SK-N-SH (cell line): ENCODE measurements at regions not wholly inside any gene's neighbourhood (a gene's known extent, or its start where the extent isn't known, plus 50 kb on each side); places are given as distances from the start of the nearest gene placed in this dataset.

Experiments used
- CTCF ChIA-PET: fragments of 300-600, 350-600 bp; formaldehyde crosslinking; extraction: SDS; loops from one replicate; lab custom pipeline; 2021; lab: Yijun Ruan, JAX
- POLR2A ChIA-PET: fragments of 350-600 bp; sonication (Branson Sonifier 250); formaldehyde crosslinking; extraction: SDS; loops from one replicate; lab custom pipeline; 2020; ENCODE audit warnings: antibody characterized with exemption, inconsistent platforms; lab: Yijun Ruan, JAX
- DNase-seq: peaks from one replicate; pipeline ENCODE4 v3.0.0; 2012
- H2AFZ ChIP-seq: fragments of 200-600 bp; sonication (generic); 2 replicates; pipeline ENCODE4 v1.8.1; 2016; ENCODE audit warnings: antibody characterized with exemption, mild to moderate bottlenecking, low read depth
- H3F3A ChIP-seq: fragments of 200-600 bp; sonication (generic); replicated peaks from 2 replicates; pipeline ENCODE3; 2016; ENCODE audit warnings: antibody characterized with exemption, mild to moderate bottlenecking; ENCODE audit not compliant: insufficient read depth
- H3K27ac ChIP-seq, 2 experiments: fragments of 200-500 bp in 1 of 2; fragments of 200-600 bp in 1 of 2; sonication (Bioruptor generic) in 1 of 2; sonication (generic), shearing (Covaris generic) in 1 of 2; 2 replicates each; pipeline versions ENCODE4 v1.5.1 to v1.6.1; 2014 to 2016; ENCODE audit warnings: low read depth in 2 of 2, inconsistent platforms in 1 of 2, low read length in 1 of 2, mild to moderate bottlenecking in 1 of 2, mixed read lengths in 1 of 2
- H3K27me3 ChIP-seq: fragments of 200-600 bp; sonication (generic), shearing (Covaris generic); 2 replicates; pipeline ENCODE4 v1.6.1; 2016; ENCODE audit warnings: mixed run types; ENCODE audit not compliant: insufficient read depth
- H3K36me3 ChIP-seq, 2 experiments: fragments of 200-500 bp in 1 of 2; fragments of 200-600 bp in 1 of 2; sonication (Bioruptor generic) in 1 of 2; sonication (generic) in 1 of 2; replicated peaks in 1 of 2; 2 replicates each; pipeline versions ENCODE3 to v1.5.1; 2014 to 2016; ENCODE audit warnings: low read length in 1 of 2, mild to moderate bottlenecking in 1 of 2; ENCODE audit not compliant: insufficient read depth in 2 of 2, control insufficient read depth in 1 of 2
- H3K4me1 ChIP-seq, 2 experiments: fragments of 200-500 bp in 1 of 2; fragments of 200-600 bp in 1 of 2; sonication (Bioruptor generic) in 1 of 2; sonication (generic), shearing (Covaris generic) in 1 of 2; 2 replicates each; pipeline versions ENCODE4 v1.5.1 to v1.6.1; 2014 to 2016; ENCODE audit warnings: low read depth in 1 of 2, low read length in 1 of 2, mixed run types in 1 of 2; ENCODE audit not compliant: insufficient read depth in 2 of 2, control insufficient read depth in 1 of 2
- H3K4me2 ChIP-seq: fragments of 200-600 bp; sonication (generic), shearing (Covaris generic); 2 replicates; pipeline ENCODE4 v1.6.1; 2017; ENCODE audit warnings: mixed run types
- H3K4me3 ChIP-seq, 2 experiments: fragments of 200-500 bp in 1 of 2; fragments of 200-600 bp in 1 of 2; sonication (Bioruptor generic) in 1 of 2; sonication (generic), shearing (Covaris generic) in 1 of 2; 2 replicates each; pipeline versions ENCODE4 v1.5.1 to v1.8.1; 2014 to 2016; ENCODE audit warnings: low read depth in 2 of 2, inconsistent platforms in 1 of 2, low read length in 1 of 2, mild to moderate bottlenecking in 1 of 2, mixed read lengths in 1 of 2, moderate library complexity in 1 of 2
- H3K79me2 ChIP-seq: fragments of 200-600 bp; sonication (generic); 2 replicates; pipeline ENCODE4 v1.8.1; 2017; ENCODE audit warnings: mild to moderate bottlenecking; ENCODE audit not compliant: insufficient read depth
- H3K9ac ChIP-seq: fragments of 200-600 bp; sonication (generic); 2 replicates; pipeline ENCODE4 v1.6.1; 2017; ENCODE audit warnings: mixed run types
- H3K9me2 ChIP-seq: fragments of 200-600 bp; sonication (generic); 2 replicates; pipeline ENCODE4 v1.6.1; 2017; ENCODE audit warnings: mixed run types
- H3K9me3 ChIP-seq: fragments of 200-600 bp; sonication (generic); 2 replicates; pipeline ENCODE4 v1.6.1; 2017; ENCODE audit warnings: mixed run types, mild to moderate bottlenecking, moderate library complexity
- H4K20me1 ChIP-seq: fragments of 200-600 bp; sonication (generic); 2 replicates; pipeline ENCODE4 v1.6.1; 2017; ENCODE audit warnings: mild to moderate bottlenecking, mixed run types; ENCODE audit not compliant: insufficient read depth
- CHD2 ChIP-seq: fragments of 150-350 bp; IDR thresholded peaks from 2 replicates; pipeline ENCODE4 v1.6.1; 2018; ENCODE audit warnings: low read length; ENCODE audit not compliant: partially characterized antibody
- EP300 ChIP-seq, 2 experiments: IDR thresholded peaks; 2 replicates each; pipeline versions ENCODE4 v1.4.0 to v1.6.1; 2012; ENCODE audit warnings: borderline replicate concordance in 1 of 2, low read depth in 1 of 2, low read length in 1 of 2
- FOSL2 ChIP-seq: IDR thresholded peaks from 2 replicates; pipeline ENCODE4 v1.4.0; 2012; ENCODE audit warnings: low read depth, mild to moderate bottlenecking, moderate library complexity, borderline replicate concordance
- FOXJ3 ChIP-seq: sonication (generic); formaldehyde crosslinking; IDR thresholded peaks from 2 replicates; pipeline ENCODE4 v1.5.1; 2020; ENCODE audit warnings: mild to moderate bottlenecking, missing genetic modification reagents
- GABPA ChIP-seq: IDR thresholded peaks from 2 replicates; pipeline ENCODE4 v1.4.0; 2012; ENCODE audit warnings: low read depth, mild to moderate bottlenecking
- GATA2 ChIP-seq: sonication (generic); formaldehyde crosslinking; IDR thresholded peaks from 2 replicates; pipeline ENCODE4 v1.5.0; 2020; ENCODE audit warnings: mild to moderate bottlenecking, missing genetic modification reagents
- NFIC ChIP-seq: IDR thresholded peaks from 2 replicates; pipeline ENCODE4 v1.4.0; 2012; ENCODE audit warnings: borderline replicate concordance
- NRF1 ChIP-seq: IDR thresholded peaks from 2 replicates; pipeline ENCODE4 v1.6.1; 2012; ENCODE audit warnings: low read depth, mild to moderate bottlenecking, low read length
- POLR2AphosphoS5 ChIP-seq: IDR thresholded peaks from 2 replicates; pipeline ENCODE4 v1.6.1; 2012; ENCODE audit warnings: low read depth, low read length
- RAD21 ChIP-seq: IDR thresholded peaks from 2 replicates; pipeline ENCODE4 v1.6.1; 2012; ENCODE audit warnings: mild to moderate bottlenecking, low read length
- RFX5 ChIP-seq: IDR thresholded peaks from 2 replicates; pipeline ENCODE4 v1.6.1; 2012; ENCODE audit warnings: mild to moderate bottlenecking, improper control_type of control experiment, low read length
- RXRA ChIP-seq: IDR thresholded peaks from 2 replicates; pipeline ENCODE4 v1.4.0; 2012; ENCODE audit warnings: low read depth, mild to moderate bottlenecking, borderline replicate concordance
- SMC3 ChIP-seq: IDR thresholded peaks from 2 replicates; pipeline ENCODE4 v1.6.1; 2012; ENCODE audit warnings: low read depth, low read length, improper control_type of control experiment
- TAF1 ChIP-seq: IDR thresholded peaks from 2 replicates; pipeline ENCODE4 v1.6.1; 2012; ENCODE audit warnings: low read depth, mild to moderate bottlenecking, low read length, moderate library complexity, borderline replicate concordance
- TEAD4 ChIP-seq: IDR thresholded peaks from 2 replicates; pipeline ENCODE4 v1.4.0; 2012; ENCODE audit warnings: mild to moderate bottlenecking, borderline replicate concordance; ENCODE audit not compliant: insufficient read depth
- YY1 ChIP-seq: IDR thresholded peaks from 2 replicates; pipeline ENCODE4 v1.4.0; 2012; ENCODE audit warnings: low read depth, mild to moderate bottlenecking
- WGBS: methylation state at CpG from one replicate; pipeline ENCODE4 v1.1.6; 2017; ENCODE audit warnings: low lambda C conversion rate; 5-methylcytosine and 5-hydroxymethylcytosine counted together
- TF ChIP-seq, protein P1 (sequence below): IDR thresholded peaks from 2 replicates; pipeline ENCODE4 v1.4.0; 2012; ENCODE audit warnings: low read depth
- TF ChIP-seq, protein P2 (sequence below): IDR thresholded peaks from 2 replicates; pipeline ENCODE4 v1.4.0; 2012; ENCODE audit warnings: low read depth, borderline replicate concordance
- TF ChIP-seq, protein P3 (sequence below): fragments of 200-600 bp; sonication (generic); IDR thresholded peaks from 2 replicates; pipeline ENCODE4 v1.6.1; 2017; ENCODE audit warnings: antibody characterized with exemption, mild to moderate bottlenecking, moderate library complexity

DNA sequence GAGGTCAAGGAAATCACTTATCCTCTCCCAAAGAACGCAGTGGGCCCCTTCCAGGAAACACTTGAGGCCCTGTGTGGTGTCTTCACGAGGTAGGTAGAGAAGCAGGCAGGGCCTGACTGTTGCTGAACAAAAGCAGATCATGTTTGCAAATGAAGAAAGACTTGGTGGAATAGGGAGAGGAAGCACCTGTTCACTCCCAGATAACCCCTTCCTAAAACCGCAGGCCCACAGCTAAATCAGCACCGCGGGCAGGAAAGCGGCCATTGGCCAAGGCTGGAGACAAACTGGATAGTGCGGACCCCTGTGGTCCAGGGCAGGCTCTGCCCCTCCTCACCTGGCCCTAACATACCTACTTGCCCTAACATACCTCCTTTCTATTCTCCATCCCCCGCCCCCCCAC, 64.9 kb upstream of the KLHL29 start:
- no peaks in the 10 kb centered on the region for H3K9me3 ChIP-seq

DNA sequence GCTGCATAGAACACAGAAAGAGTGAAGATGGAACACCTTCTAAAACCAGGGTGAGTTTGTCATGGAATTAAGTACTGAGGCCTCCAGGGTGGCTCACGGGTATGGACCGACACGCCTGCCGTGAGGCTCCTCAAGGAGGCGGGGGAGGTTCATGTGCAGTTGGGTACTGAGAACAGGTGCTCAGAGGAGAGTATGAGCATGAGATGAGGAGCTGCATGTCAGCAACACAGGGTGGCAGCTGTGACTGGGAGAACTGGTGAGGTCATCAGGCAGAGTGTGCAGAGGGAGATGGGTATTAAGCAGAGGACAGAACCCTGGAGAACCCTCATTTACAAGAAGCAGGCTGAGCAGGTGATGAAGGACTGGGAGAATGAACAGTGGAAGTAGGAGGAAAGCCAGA, 63.2 kb upstream of the KLHL29 start:
- Histone ChIP-seq H3K9ac (no peak overlapping the region), H3F3A (no peaks in the 10 kb centered on the region), H3K4me2 (no peak overlapping the region), H3K36me3 (no peaks in the 10 kb centered on the region), H3K9me2 (no peaks in the 10 kb centered on the region), H3K27me3 (peaks cover 4% of the 10 kb centered on the region; the same call in 1 of the 2 replicates), H3K4me1 (no peaks in the 10 kb centered on the region; a peak in 1 of 4 replicates), H3K27ac (no peak overlapping the region), H3K79me2 (no peaks in the 10 kb centered on the region), H2AFZ (no peak overlapping the region), H3K4me3 (no peak overlapping the region), H4K20me1 (no peaks in the 10 kb centered on the region), H3K9me3 (no peaks in the 10 kb centered on the region)
- no peak for DNase-seq
- CTCF ChIA-PET, result interaction anchor here (0.6 to 1.0 kb wide), 4 partner anchors 8 to 397 kb away, joined by 3 read pairs; no protein-coding TSS in a partner anchor
- POLR2A ChIA-PET, result no interaction called here
- 65% methylated on average over 5 of the region's 5 CpGs for WGBS
- TF ChIP-seq, protein P1, sequence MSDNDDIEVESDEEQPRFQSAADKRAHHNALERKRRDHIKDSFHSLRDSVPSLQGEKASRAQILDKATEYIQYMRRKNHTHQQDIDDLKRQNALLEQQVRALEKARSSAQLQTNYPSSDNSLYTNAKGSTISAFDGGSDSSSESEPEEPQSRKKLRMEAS, result no peak
- TF ChIP-seq CHD2 (no peak), RAD21 (no peak), GABPA (no peak), GATA2 (CRISPR knock-in tag) (no peak), TAF1 (no peak), YY1 (no peak), EP300 (IDR thresholded peaks at IDR 0.05; ENCODE audit: borderline replicate concordance in 1 of 2, low read depth in 1 of 2, low read length in 1 of 2) (no peak), RXRA (no peak), NRF1 (no peak), TEAD4 (no peak)
- TF ChIP-seq, protein P2, sequence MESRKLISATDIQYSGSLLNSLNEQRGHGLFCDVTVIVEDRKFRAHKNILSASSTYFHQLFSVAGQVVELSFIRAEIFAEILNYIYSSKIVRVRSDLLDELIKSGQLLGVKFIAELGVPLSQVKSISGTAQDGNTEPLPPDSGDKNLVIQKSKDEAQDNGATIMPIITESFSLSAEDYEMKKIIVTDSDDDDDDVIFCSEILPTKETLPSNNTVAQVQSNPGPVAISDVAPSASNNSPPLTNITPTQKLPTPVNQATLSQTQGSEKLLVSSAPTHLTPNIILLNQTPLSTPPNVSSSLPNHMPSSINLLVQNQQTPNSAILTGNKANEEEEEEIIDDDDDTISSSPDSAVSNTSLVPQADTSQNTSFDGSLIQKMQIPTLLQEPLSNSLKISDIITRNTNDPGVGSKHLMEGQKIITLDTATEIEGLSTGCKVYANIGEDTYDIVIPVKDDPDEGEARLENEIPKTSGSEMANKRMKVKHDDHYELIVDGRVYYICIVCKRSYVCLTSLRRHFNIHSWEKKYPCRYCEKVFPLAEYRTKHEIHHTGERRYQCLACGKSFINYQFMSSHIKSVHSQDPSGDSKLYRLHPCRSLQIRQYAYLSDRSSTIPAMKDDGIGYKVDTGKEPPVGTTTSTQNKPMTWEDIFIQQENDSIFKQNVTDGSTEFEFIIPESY, result no peak

More for the DNA sequence above, 64.9 kb upstream of the KLHL29 start:
- Histone ChIP-seq H3K27ac (no peak overlapping the region), H3K4me2 (no peak overlapping the region), H3K4me1 (no peaks in the 10 kb centered on the region; a peak in 1 of 4 replicates), H3F3A (no peaks in the 10 kb centered on the region), H3K27me3 (peaks cover 5% of the 10 kb centered on the region; the same call in 1 of the 2 replicates), H3K9me2 (no peaks in the 10 kb centered on the region), H3K79me2 (no peaks in the 10 kb centered on the region), H3K4me3 (no peak overlapping the region), H4K20me1 (no peaks in the 10 kb centered on the region), H3K36me3 (no peaks in the 10 kb centered on the region), H3K9ac (no peak overlapping the region), H2AFZ (no peak overlapping the region)
- POLR2A ChIA-PET, result no interaction called here
- TF ChIP-seq, protein P1, result no peak
- no peak for TF ChIP-seq RAD21
- no peak for TF ChIP-seq RXRA
- TF ChIP-seq, protein P2, result no peak
- no peak for TF ChIP-seq POLR2AphosphoS5
- no peak for TF ChIP-seq NFIC
- no peak for TF ChIP-seq RFX5
- no peak for TF ChIP-seq FOSL2
- no peak for TF ChIP-seq TEAD4
- no peak for TF ChIP-seq FOXJ3 (CRISPR knock-in tag)
- TF ChIP-seq, protein P3, sequence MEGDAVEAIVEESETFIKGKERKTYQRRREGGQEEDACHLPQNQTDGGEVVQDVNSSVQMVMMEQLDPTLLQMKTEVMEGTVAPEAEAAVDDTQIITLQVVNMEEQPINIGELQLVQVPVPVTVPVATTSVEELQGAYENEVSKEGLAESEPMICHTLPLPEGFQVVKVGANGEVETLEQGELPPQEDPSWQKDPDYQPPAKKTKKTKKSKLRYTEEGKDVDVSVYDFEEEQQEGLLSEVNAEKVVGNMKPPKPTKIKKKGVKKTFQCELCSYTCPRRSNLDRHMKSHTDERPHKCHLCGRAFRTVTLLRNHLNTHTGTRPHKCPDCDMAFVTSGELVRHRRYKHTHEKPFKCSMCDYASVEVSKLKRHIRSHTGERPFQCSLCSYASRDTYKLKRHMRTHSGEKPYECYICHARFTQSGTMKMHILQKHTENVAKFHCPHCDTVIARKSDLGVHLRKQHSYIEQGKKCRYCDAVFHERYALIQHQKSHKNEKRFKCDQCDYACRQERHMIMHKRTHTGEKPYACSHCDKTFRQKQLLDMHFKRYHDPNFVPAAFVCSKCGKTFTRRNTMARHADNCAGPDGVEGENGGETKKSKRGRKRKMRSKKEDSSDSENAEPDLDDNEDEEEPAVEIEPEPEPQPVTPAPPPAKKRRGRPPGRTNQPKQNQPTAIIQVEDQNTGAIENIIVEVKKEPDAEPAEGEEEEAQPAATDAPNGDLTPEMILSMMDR, result no peak
- TF ChIP-seq SMC3, result no peak
- no peak for TF ChIP-seq CHD2
- TF ChIP-seq TAF1, result no peak
- DNase-seq, result no peak
- CTCF ChIA-PET, result no interaction called here
- WGBS, result 57% methylated on average over 8 of the region's 8 CpGs
